ENCODE measurements at regions not wholly inside any gene's neighbourhood (a gene's known extent, or its start where the extent isn't known, plus 50 kb on each side); places are given as distances from the start of the nearest gene placed in this dataset.

DNA sequence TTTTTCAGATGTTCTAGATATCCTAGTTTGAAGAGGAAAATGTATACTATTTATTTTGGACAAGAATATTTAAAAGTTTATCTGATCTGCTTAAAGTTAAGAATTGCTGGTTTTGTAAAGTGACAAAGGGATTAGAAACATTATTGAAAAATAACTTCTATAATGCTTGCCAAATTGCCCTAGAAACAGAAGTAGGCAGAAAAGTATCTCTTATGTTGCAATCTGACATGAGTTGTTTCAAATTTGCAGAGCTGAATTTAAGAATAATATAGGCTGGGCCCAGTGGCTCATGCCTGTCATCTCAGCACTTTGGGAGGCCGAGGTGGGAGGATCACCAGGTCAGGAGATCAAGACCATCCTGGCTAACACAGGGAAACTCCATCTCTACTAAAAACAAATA is 777.1 kb downstream of the LIG4 start:
- TF ChIP-seq, protein P1, sequence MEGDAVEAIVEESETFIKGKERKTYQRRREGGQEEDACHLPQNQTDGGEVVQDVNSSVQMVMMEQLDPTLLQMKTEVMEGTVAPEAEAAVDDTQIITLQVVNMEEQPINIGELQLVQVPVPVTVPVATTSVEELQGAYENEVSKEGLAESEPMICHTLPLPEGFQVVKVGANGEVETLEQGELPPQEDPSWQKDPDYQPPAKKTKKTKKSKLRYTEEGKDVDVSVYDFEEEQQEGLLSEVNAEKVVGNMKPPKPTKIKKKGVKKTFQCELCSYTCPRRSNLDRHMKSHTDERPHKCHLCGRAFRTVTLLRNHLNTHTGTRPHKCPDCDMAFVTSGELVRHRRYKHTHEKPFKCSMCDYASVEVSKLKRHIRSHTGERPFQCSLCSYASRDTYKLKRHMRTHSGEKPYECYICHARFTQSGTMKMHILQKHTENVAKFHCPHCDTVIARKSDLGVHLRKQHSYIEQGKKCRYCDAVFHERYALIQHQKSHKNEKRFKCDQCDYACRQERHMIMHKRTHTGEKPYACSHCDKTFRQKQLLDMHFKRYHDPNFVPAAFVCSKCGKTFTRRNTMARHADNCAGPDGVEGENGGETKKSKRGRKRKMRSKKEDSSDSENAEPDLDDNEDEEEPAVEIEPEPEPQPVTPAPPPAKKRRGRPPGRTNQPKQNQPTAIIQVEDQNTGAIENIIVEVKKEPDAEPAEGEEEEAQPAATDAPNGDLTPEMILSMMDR (IDR thresholded peaks at IDR 0.05) = no peak
- TF ChIP-seq POLR2A (IDR thresholded peaks at IDR 0.05) = no peak

Measured in breast epithelium (tissue), 3 donors.